OCI-LY7 (cell line): ENCODE measurements at regions not wholly inside any gene's neighbourhood (a gene's known extent, or its start where the extent isn't known, plus 50 kb on each side); places are given as distances from the start of the nearest gene placed in this dataset.

ENCODE experiments used
- BruUV-seq: library from RNA; stranded (reverse); fragments of 400-500 nt; replicated peaks from 2 replicates; lab custom pipeline; 2021; lab: Mats Ljungman, UMichigan
- CTCF ChIA-PET: fragments of 300-600 bp; sonication (Branson Sonifier 250); formaldehyde crosslinking; loops from one replicate; lab custom pipeline; 2022; ENCODE audit warnings: antibody characterized with exemption; ENCODE audit not compliant: unreplicated experiment; lab: Charles Lee
- POLR2A ChIA-PET: fragments of 300-600 bp; sonication (Branson Sonifier 250); formaldehyde crosslinking; loops from one replicate; lab custom pipeline; 2022; ENCODE audit warnings: antibody characterized with exemption; lab: Charles Lee
- DNase-seq: peaks from one replicate; pipeline ENCODE4 v3.0.0-alpha.2; 2015; ENCODE audit warnings: low spot score
- H2AFZ ChIP-seq: fragments of 200-600 bp; sonication (generic), shearing (Covaris generic); 2 replicates; pipeline ENCODE4 v1.6.1; 2014; ENCODE audit warnings: mild to moderate bottlenecking, antibody characterized with exemption, low read length, moderate library complexity
- H3K27ac ChIP-seq: fragments of 200-600 bp; sonication (generic); 2 replicates; pipeline ENCODE4 v1.5.1; 2014; ENCODE audit warnings: mixed run types, low read depth, mild to moderate bottlenecking, moderate library complexity, low read length, inconsistent platforms; ENCODE audit not compliant: poor library complexity, severe bottlenecking
- H3K36me3 ChIP-seq: fragments of 200-600 bp; sonication (generic); 2 replicates; pipeline ENCODE4 v1.6.1; 2014; ENCODE audit warnings: mild to moderate bottlenecking, antibody characterized with exemption, low read length, moderate library complexity, mixed read lengths; ENCODE audit not compliant: insufficient read depth
- H3K4me1 ChIP-seq: fragments of 200-600 bp; sonication (generic); 2 replicates; pipeline ENCODE4 v1.5.1; 2014; ENCODE audit warnings: mild to moderate bottlenecking, low read length; ENCODE audit not compliant: insufficient read depth, poor library complexity, severe bottlenecking
- H3K4me2 ChIP-seq: fragments of 200-600 bp; sonication (generic); 2 replicates; pipeline ENCODE4 v1.6.1; 2014; ENCODE audit warnings: mild to moderate bottlenecking, low read length
- H3K4me3 ChIP-seq: fragments of 200-600 bp; sonication (generic); 2 replicates; pipeline ENCODE4 v1.5.1; 2014; ENCODE audit warnings: mild to moderate bottlenecking, low read depth, low read length; ENCODE audit not compliant: poor library complexity, severe bottlenecking
- H3K79me2 ChIP-seq: fragments of 200-600 bp; sonication (generic); 2 replicates; pipeline ENCODE4 v1.6.1; 2016; ENCODE audit warnings: low read depth, mild to moderate bottlenecking, low read length, moderate library complexity, mixed read lengths; ENCODE audit not compliant: insufficient read depth
- H3K9me2 ChIP-seq: fragments of 200-600 bp; sonication (generic); 2 replicates; pipeline ENCODE4 v1.6.1; 2016; ENCODE audit warnings: mild to moderate bottlenecking, low read length, mixed read lengths; ENCODE audit not compliant: insufficient read depth
- H3K9me3 ChIP-seq: fragments of 200-600 bp; sonication (generic); 2 replicates; pipeline ENCODE4 v1.6.1; 2014; ENCODE audit warnings: mild to moderate bottlenecking, mixed run types, low read length, mixed read lengths
- H4K20me1 ChIP-seq: fragments of 200-600 bp; sonication (generic); 2 replicates; pipeline ENCODE4 v1.6.1; 2014; ENCODE audit warnings: mild to moderate bottlenecking, antibody characterized with exemption, low read length, moderate library complexity, mixed read lengths; ENCODE audit not compliant: insufficient read depth
- EZH2phosphoT487 ChIP-seq: fragments of 200-600 bp; sonication (generic); IDR thresholded peaks from 2 replicates; pipeline ENCODE4 v1.6.1; 2018; ENCODE audit warnings: low read depth, borderline replicate concordance, mild to moderate bottlenecking, mixed run types, antibody characterized with exemption, low read length, moderate library complexity, mixed read lengths
- intact Hi-C: fragments of 100-400 bp; cut with micrococcal nuclease; formaldehyde crosslinking; loops from one replicate; pipeline ENCODE4 v1.10.0; 2022; ENCODE audit not compliant: unreplicated experiment
- TF ChIP-seq, protein P1 (sequence below): fragments of 200-600 bp; sonication (generic); conservative IDR thresholded peaks from 2 replicates; pipeline ENCODE4 v1.5.1; 2014; ENCODE audit warnings: mild to moderate bottlenecking, antibody characterized with exemption, low read length, moderate library complexity, mixed read lengths

DNA sequence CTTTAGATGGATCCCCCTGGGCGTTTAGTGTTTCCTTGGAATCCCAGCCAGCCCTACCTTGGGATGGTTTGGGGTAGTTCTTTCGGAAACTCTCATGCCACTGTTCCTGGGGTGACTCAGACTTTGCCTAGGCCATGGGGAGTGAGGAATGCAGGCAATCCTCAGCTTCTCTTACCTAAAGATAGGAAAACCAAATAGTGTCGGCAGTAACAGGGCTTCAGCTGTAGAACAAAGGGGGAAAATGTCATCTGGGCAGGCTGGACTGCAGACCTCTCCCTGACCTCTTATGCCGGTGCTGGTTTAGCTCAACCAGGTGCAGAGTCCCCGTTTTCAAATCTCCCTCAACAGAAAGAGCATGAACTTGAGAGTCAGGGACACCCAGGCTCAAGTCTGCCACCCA is 252.1 kb downstream of the TSN start:
- no peak for DNase-seq
- no TSS peak for BruUV-seq
- no peaks in the 10 kb centered on the region for H4K20me1 ChIP-seq
- H2AFZ ChIP-seq: no peak overlapping the region
- TF ChIP-seq, protein P1, sequence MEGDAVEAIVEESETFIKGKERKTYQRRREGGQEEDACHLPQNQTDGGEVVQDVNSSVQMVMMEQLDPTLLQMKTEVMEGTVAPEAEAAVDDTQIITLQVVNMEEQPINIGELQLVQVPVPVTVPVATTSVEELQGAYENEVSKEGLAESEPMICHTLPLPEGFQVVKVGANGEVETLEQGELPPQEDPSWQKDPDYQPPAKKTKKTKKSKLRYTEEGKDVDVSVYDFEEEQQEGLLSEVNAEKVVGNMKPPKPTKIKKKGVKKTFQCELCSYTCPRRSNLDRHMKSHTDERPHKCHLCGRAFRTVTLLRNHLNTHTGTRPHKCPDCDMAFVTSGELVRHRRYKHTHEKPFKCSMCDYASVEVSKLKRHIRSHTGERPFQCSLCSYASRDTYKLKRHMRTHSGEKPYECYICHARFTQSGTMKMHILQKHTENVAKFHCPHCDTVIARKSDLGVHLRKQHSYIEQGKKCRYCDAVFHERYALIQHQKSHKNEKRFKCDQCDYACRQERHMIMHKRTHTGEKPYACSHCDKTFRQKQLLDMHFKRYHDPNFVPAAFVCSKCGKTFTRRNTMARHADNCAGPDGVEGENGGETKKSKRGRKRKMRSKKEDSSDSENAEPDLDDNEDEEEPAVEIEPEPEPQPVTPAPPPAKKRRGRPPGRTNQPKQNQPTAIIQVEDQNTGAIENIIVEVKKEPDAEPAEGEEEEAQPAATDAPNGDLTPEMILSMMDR: no peak
- TF ChIP-seq EZH2phosphoT487: no peak
- ChIA-PET CTCF (no interaction called here), POLR2A (interaction anchor here (0.6 to 0.7 kb wide), 3 partner anchors 399 to 1899 kb away, joined by 3 to 4 read pairs (median 3); no protein-coding TSS in a partner anchor)
- H3K4me3 ChIP-seq: no peak overlapping the region
- H3K4me1 ChIP-seq: no peaks in the 10 kb centered on the region
- no peaks in the 10 kb centered on the region for H3K9me2 ChIP-seq
- H3K4me2 ChIP-seq: no peak overlapping the region
- intact Hi-C loops: no loop called here
- H3K36me3 ChIP-seq: no peaks in the 10 kb centered on the region
- no peaks in the 10 kb centered on the region for H3K79me2 ChIP-seq
- H3K27ac ChIP-seq: no peak overlapping the region
- H3K9me3 ChIP-seq: no peaks in the 10 kb centered on the region

- Histone ChIP-seq H3K4me2 (no peak overlapping the region), H4K20me1 (no peaks in the 10 kb centered on the region), H3K9me3 (no peaks in the 10 kb centered on the region), H3K4me3 (no peak overlapping the region), H3K36me3 (no peaks in the 10 kb centered on the region), H3K79me2 (no peaks in the 10 kb centered on the region), H3K4me1 (no peaks in the 10 kb centered on the region), H3K9me2 (no peaks in the 10 kb centered on the region), H2AFZ (no peak overlapping the region), H3K27ac (no peak overlapping the region)
- no TSS peak for BruUV-seq
- intact Hi-C loops: no loop called here
- no peak for TF ChIP-seq EZH2phosphoT487
- TF ChIP-seq, protein P1: no peak
- ChIA-PET POLR2A (interaction anchor here (0.7 to 1.0 kb wide), 2 partner anchors 9 to 128 kb away, joined by 3 read pairs; no protein-coding TSS in a partner anchor), CTCF (interaction anchor here (0.5 kb wide), 1 partner anchor 112 kb away, joined by 3 read pairs; no protein-coding TSS in a partner anchor)
- DNase-seq: no peak
Measured at GRCh38 chr2:122009561-122009960, 254.1 kb downstream of the TSN start.

DNA sequence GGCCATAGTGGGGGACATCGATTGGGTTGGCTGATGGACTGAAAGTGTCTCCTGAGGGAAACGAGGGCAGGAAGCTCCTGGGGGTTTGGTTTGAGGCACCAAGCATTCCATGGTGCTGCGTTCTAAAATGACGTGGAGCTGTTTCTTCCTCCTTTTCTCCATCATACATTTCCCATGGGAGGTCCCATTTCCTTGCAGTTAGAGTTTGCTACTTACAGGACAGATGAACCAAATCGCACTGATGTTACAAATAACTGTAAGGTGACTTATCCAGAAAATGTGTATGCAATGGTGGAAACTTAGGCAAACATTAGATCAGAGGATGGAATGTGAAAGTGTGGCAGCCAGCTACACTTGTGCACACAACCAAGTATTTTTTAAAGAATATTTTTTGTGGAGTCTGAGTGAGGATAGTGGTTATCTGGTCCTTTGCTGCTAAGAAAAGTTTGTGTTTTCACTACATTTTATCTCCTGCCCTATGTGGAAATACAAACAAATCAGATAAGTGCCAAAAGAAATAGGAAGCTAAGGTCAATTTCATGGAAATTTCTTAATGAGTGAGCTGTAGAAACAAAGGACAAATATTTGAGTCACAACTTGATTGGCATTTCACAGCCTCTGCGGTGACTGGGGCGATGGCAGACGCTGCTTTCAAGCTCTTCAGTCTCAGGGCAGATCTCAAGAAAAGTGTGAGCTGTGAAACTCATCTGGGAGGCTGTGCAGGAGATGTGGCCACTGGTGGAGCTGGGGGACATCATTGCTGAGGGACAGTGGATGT is 256.2 kb downstream of the TSN start:
- no peak for TF ChIP-seq EZH2phosphoT487
- TF ChIP-seq, protein P1: no peak
- Histone ChIP-seq H3K9me2 (no peaks in the 10 kb centered on the region), H4K20me1 (no peaks in the 10 kb centered on the region), H3K9me3 (no peaks in the 10 kb centered on the region), H3K4me3 (no peak overlapping the region), H3K79me2 (no peaks in the 10 kb centered on the region), H2AFZ (no peak overlapping the region), H3K4me2 (no peak overlapping the region), H3K36me3 (no peaks in the 10 kb centered on the region), H3K4me1 (no peaks in the 10 kb centered on the region), H3K27ac (no peak overlapping the region)
- CTCF ChIA-PET: no interaction called here
- POLR2A ChIA-PET: no interaction called here
- intact Hi-C loops: no loop called here
- BruUV-seq: no TSS peak
- no peak for DNase-seq
